ENCODE measurements at regions not wholly inside any gene's neighbourhood (a gene's known extent, or its start where the extent isn't known, plus 50 kb on each side); places are given as distances from the start of the nearest gene placed in this dataset.

DNA sequence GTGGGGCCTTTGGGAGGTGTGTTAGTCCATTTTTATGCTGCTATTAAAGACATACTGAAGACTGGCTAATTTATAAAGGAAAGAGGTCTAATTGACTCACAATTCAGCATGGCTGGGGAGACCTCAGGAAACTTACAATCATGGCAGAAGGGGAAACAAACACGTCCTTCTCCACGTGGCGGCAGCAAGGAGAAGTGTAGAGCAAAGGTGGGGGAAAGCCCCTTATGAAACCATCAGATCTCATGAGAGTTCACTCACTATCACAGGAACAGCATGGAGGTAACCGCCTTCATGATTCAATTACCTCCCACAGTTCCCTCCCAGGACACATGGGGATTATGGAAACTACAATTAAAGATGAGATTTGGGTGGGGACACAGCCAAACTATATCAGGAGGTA lies 187.1 kb upstream of the OSR1 start:
- Histone ChIP-seq H4K20me1 (ENCODE audit: low read length) (no peaks in the 10 kb centered on the region), H3K27me3 (ENCODE audit: low read length) (no peaks in the 10 kb centered on the region), H3K36me3 (ENCODE audit: low read depth, low read length) (no peaks in the 10 kb centered on the region), H3K9me2 (replicated peaks; ENCODE audit: low read length) (0 out of 2 replicates have a peak, but pooled peaks cover 3% of the 10 kb centered on the region), H3K27ac (ENCODE audit: low read length) (no peak overlapping the region), H3K4me3 (ENCODE audit: low read length) (no peak overlapping the region), H3K9ac (ENCODE audit: low read length) (no peak overlapping the region), H3K9me3 (ENCODE audit: low read length) (no peaks in the 10 kb centered on the region), H2AFZ (ENCODE audit: low read length) (no peak overlapping the region), H3K4me1 (ENCODE audit: insufficient read depth, low read length) (peaks cover 37% of the 10 kb centered on the region), H3K79me2 (ENCODE audit: low read length) (no peaks in the 10 kb centered on the region), H3F3A (ENCODE audit: low read length, unreplicated experiment) (peaks cover 12% of the 10 kb centered on the region), H3K4me2 (ENCODE audit: low read length) (no peak overlapping the region)
- intact Hi-C loops (cut with micrococcal nuclease): loop anchor here (10.0 kb wide), 1 partner anchor 141 kb away; no protein-coding TSS in a partner anchor
- no peak for DNase-seq
- TF ChIP-seq EZH2 (IDR thresholded peaks at IDR 0.05; ENCODE audit: low read length, unreplicated experiment) (no peak), EZH2phosphoT487 (IDR thresholded peaks at IDR 0.05; ENCODE audit: borderline replicate concordance, low read length) (no peak), CTCF (conservative IDR thresholded peaks at IDR 0.05; ENCODE audit: low read depth, low read length) (no peak)
- CTCF ChIA-PET: no interaction called here
- ATAC-seq: no peak
- POLR2A ChIA-PET (ENCODE audit: unreplicated experiment): no interaction called here
- no TSS peak for BruUV-seq (replicated peaks)

- H2AFZ ChIP-seq (ENCODE audit: low read length): 0 out of 2 replicates have a peak overlapping the region, but pooled peaks have one; percentile 25
- peak overlapping the region; percentile 11; the same call in 1 of the 2 replicates for H3K27ac ChIP-seq (ENCODE audit: low read length)
- no peaks in the 10 kb centered on the region for H3K9me3 ChIP-seq (ENCODE audit: low read length)
- no peak overlapping the region for H3K4me3 ChIP-seq (ENCODE audit: low read length)
- no peak overlapping the region for H3K9ac ChIP-seq (ENCODE audit: low read length)
- intact Hi-C loops (cut with micrococcal nuclease): loop anchor here (10.0 kb wide), 1 partner anchor 139 kb away; no protein-coding TSS in a partner anchor
- TF ChIP-seq EZH2phosphoT487 (IDR thresholded peaks at IDR 0.05; ENCODE audit: borderline replicate concordance, low read length) (no peak), CTCF (conservative IDR thresholded peaks at IDR 0.05; ENCODE audit: low read depth, low read length) (no peak), EZH2 (IDR thresholded peaks at IDR 0.05; ENCODE audit: low read length, unreplicated experiment) (no peak)
- H3K27me3 ChIP-seq (ENCODE audit: low read length): no peaks in the 10 kb centered on the region
- ATAC-seq: no peak
- H4K20me1 ChIP-seq (ENCODE audit: low read length): no peaks in the 10 kb centered on the region
- no peaks in the 10 kb centered on the region for H3K79me2 ChIP-seq (ENCODE audit: low read length)
- no peaks in the 10 kb centered on the region for H3K36me3 ChIP-seq (ENCODE audit: low read depth, low read length)
- peaks cover 18% of the 10 kb centered on the region for H3F3A ChIP-seq (ENCODE audit: low read length, unreplicated experiment)
- H3K9me2 ChIP-seq (replicated peaks; ENCODE audit: low read length): 0 out of 2 replicates have a peak, but pooled peaks cover 3% of the 10 kb centered on the region
- no TSS peak for BruUV-seq (replicated peaks)
- CTCF ChIA-PET: no interaction called here
- H3K4me1 ChIP-seq (ENCODE audit: insufficient read depth, low read length): peaks cover 54% of the 10 kb centered on the region
- no peak overlapping the region for H3K4me2 ChIP-seq (ENCODE audit: low read length)
- POLR2A ChIA-PET (ENCODE audit: unreplicated experiment): interaction anchor here (0.6 to 0.7 kb wide), 2 partner anchors 29 to 64 kb away, joined by 3 to 8 read pairs; no protein-coding TSS in a partner anchor
- peak; percentile 52 for DNase-seq
These were observed 185.4 kb upstream of the OSR1 start for GRCh38 chr2:19543663-19544383.

Data from PC-3 (cell line).